ENCODE measurements at regions not wholly inside any gene's neighbourhood (a gene's known extent, or its start where the extent isn't known, plus 50 kb on each side); places are given as distances from the start of the nearest gene placed in this dataset.

- no TSS peak for BruUV-seq (replicated peaks)
Measured at GRCh38 chr17:70369391-70369790, 200.1 kb downstream of the KCNJ2 start.

GRCh38 chr17:70370816-70371215, 201.5 kb downstream of the KCNJ2 start:
- Histone ChIP-seq H3K9ac (ENCODE audit: low read length) (no peak overlapping the region), H3K9me2 (replicated peaks; ENCODE audit: low read length) (no peaks in the 10 kb centered on the region), H3K4me3 (ENCODE audit: low read length) (no peak overlapping the region), H3K4me1 (ENCODE audit: insufficient read depth, low read length) (peaks cover 8% of the 10 kb centered on the region; the same call in 1 of the 2 replicates), H3K79me2 (ENCODE audit: low read length) (no peaks in the 10 kb centered on the region), H3K4me2 (ENCODE audit: low read length) (no peak overlapping the region), H3K27me3 (ENCODE audit: low read length) (no peaks in the 10 kb centered on the region; the same call in 1 of the 2 replicates), H3K27ac (ENCODE audit: low read length) (no peak overlapping the region), H3F3A (ENCODE audit: low read length, unreplicated experiment) (no peaks in the 10 kb centered on the region), H2AFZ (ENCODE audit: low read length) (no peak overlapping the region), H3K9me3 (ENCODE audit: low read length) (no peaks in the 10 kb centered on the region), H4K20me1 (ENCODE audit: low read length) (no peaks in the 10 kb centered on the region), H3K36me3 (ENCODE audit: low read depth, low read length) (no peaks in the 10 kb centered on the region)
- BruUV-seq (replicated peaks): no TSS peak
- POLR2A ChIA-PET (ENCODE audit: unreplicated experiment): no interaction called here
- TF ChIP-seq EZH2 (IDR thresholded peaks at IDR 0.05; ENCODE audit: low read length, unreplicated experiment) (no peak), EZH2phosphoT487 (IDR thresholded peaks at IDR 0.05; ENCODE audit: borderline replicate concordance, low read length) (no peak), CTCF (conservative IDR thresholded peaks at IDR 0.05; ENCODE audit: low read depth, low read length) (no peak)
- ATAC-seq (no peak), DNase-seq (no peak)
- CTCF ChIA-PET: no interaction called here
- intact Hi-C loops (cut with micrococcal nuclease): no loop called here

More at GRCh38 chr17:70369391-70369790, 200.1 kb downstream of the KCNJ2 start:
- H3F3A ChIP-seq (ENCODE audit: low read length, unreplicated experiment): no peaks in the 10 kb centered on the region
- H3K36me3 ChIP-seq (ENCODE audit: low read depth, low read length): no peaks in the 10 kb centered on the region
- H3K9me3 ChIP-seq (ENCODE audit: low read length): no peaks in the 10 kb centered on the region
- no peaks in the 10 kb centered on the region for H4K20me1 ChIP-seq (ENCODE audit: low read length)
- no peaks in the 10 kb centered on the region; the same call in 1 of the 2 replicates for H3K27me3 ChIP-seq (ENCODE audit: low read length)
- no peak overlapping the region for H3K4me2 ChIP-seq (ENCODE audit: low read length)
- H3K79me2 ChIP-seq (ENCODE audit: low read length): no peaks in the 10 kb centered on the region
- TF ChIP-seq EZH2 (IDR thresholded peaks at IDR 0.05; ENCODE audit: low read length, unreplicated experiment) (no peak), CTCF (conservative IDR thresholded peaks at IDR 0.05; ENCODE audit: low read depth, low read length) (no peak), EZH2phosphoT487 (IDR thresholded peaks at IDR 0.05; ENCODE audit: borderline replicate concordance, low read length) (no peak)
- no peak overlapping the region for H3K27ac ChIP-seq (ENCODE audit: low read length)
- no peak overlapping the region for H2AFZ ChIP-seq (ENCODE audit: low read length)
- peak; percentile 35 for ATAC-seq
- no peaks in the 10 kb centered on the region for H3K9me2 ChIP-seq (replicated peaks; ENCODE audit: low read length)
- H3K4me3 ChIP-seq (ENCODE audit: low read length): no peak overlapping the region
- H3K9ac ChIP-seq (ENCODE audit: low read length): no peak overlapping the region
- ChIA-PET POLR2A (ENCODE audit: unreplicated experiment) (no interaction called here), CTCF (interaction anchor here (0.6 kb wide), 1 partner anchor 160 kb away, joined by 4 read pairs; no protein-coding TSS in a partner anchor)
- H3K4me1 ChIP-seq (ENCODE audit: insufficient read depth, low read length): peaks cover 8% of the 10 kb centered on the region; the same call in 1 of the 2 replicates
- intact Hi-C loops (cut with micrococcal nuclease): no loop called here
- peak; percentile 78 for DNase-seq

GRCh38 chr17:70373369-70373768, 204.0 kb downstream of the KCNJ2 start:
- ATAC-seq (no peak), DNase-seq (no peak)
- no peak overlapping the region for H3K4me2 ChIP-seq (ENCODE audit: low read length)
- CTCF ChIA-PET: no interaction called here
- H3K4me1 ChIP-seq (ENCODE audit: insufficient read depth, low read length): peaks cover 8% of the 10 kb centered on the region; the same call in 1 of the 2 replicates
- intact Hi-C loops (cut with micrococcal nuclease): no loop called here
- H3K9me3 ChIP-seq (ENCODE audit: low read length): no peaks in the 10 kb centered on the region
- TF ChIP-seq EZH2phosphoT487 (IDR thresholded peaks at IDR 0.05; ENCODE audit: borderline replicate concordance, low read length) (no peak), CTCF (conservative IDR thresholded peaks at IDR 0.05; ENCODE audit: low read depth, low read length) (no peak), EZH2 (IDR thresholded peaks at IDR 0.05; ENCODE audit: low read length, unreplicated experiment) (no peak)
- H3K27me3 ChIP-seq (ENCODE audit: low read length): 0 out of 2 replicates have a peak, but pooled peaks cover 3% of the 10 kb centered on the region
- no peak overlapping the region for H2AFZ ChIP-seq (ENCODE audit: low read length)
- H3K9ac ChIP-seq (ENCODE audit: low read length): no peak overlapping the region
- H3K9me2 ChIP-seq (replicated peaks; ENCODE audit: low read length): no peaks in the 10 kb centered on the region
- no peaks in the 10 kb centered on the region for H3F3A ChIP-seq (ENCODE audit: low read length, unreplicated experiment)
- BruUV-seq (replicated peaks): no TSS peak
- H3K27ac ChIP-seq (ENCODE audit: low read length): no peak overlapping the region
- H3K36me3 ChIP-seq (ENCODE audit: low read depth, low read length): no peaks in the 10 kb centered on the region
- H3K4me3 ChIP-seq (ENCODE audit: low read length): no peak overlapping the region
- H4K20me1 ChIP-seq (ENCODE audit: low read length): no peaks in the 10 kb centered on the region
- H3K79me2 ChIP-seq (ENCODE audit: low read length): no peaks in the 10 kb centered on the region
- POLR2A ChIA-PET (ENCODE audit: unreplicated experiment): no interaction called here
